ENCODE measurements at regions not wholly inside any gene's neighbourhood (a gene's known extent, or its start where the extent isn't known, plus 50 kb on each side); places are given as distances from the start of the nearest gene placed in this dataset.

- Histone ChIP-seq H3K27ac (ENCODE audit: low read depth, low read length) (no peak overlapping the region), H3K14ac (ENCODE audit: insufficient read length) (no peak overlapping the region), H3K79me1 (ENCODE audit: low read depth, low read length) (no peaks in the 10 kb centered on the region), H3K79me2 (ENCODE audit: control insufficient read depth in 1 of 2, insufficient read depth in 2 of 2, low read length in 2 of 2) (no peaks in the 10 kb centered on the region), H2AFZ (ENCODE audit: low read length) (no peak overlapping the region), H4K5ac (ENCODE audit: insufficient read length, low read depth, low read length) (no peak overlapping the region), H2BK12ac (ENCODE audit: low read depth, low read length) (no peak overlapping the region), H3K9me3 (ENCODE audit: insufficient read depth in 2 of 2, low read depth in 1 of 2, low read length in 1 of 2) (no peaks in the 10 kb centered on the region), H3K18ac (ENCODE audit: extremely low read depth, low read length) (no peak overlapping the region), H3K4me3 (ENCODE audit: extremely low read depth in 1 of 4, insufficient read depth in 2 of 4, low read depth in 3 of 4, low read length in 4 of 4) (no peak overlapping the region), H2BK15ac (ENCODE audit: low read length) (no peak overlapping the region), H3K4me1 (replicated peaks in 1 of 4; ENCODE audit: control insufficient read depth in 3 of 4, insufficient read depth in 4 of 4, low read length in 3 of 4) (no peaks in the 10 kb centered on the region), H4K20me1 (replicated peaks in 1 of 2; ENCODE audit: control insufficient read depth in 1 of 2, insufficient read depth in 2 of 2, low read length in 2 of 2) (no peaks in the 10 kb centered on the region), H4K8ac (ENCODE audit: extremely low read depth, insufficient read depth, low read length) (no peak overlapping the region), H2BK20ac (ENCODE audit: low read length) (no peak overlapping the region), H3K23ac (ENCODE audit: insufficient read length) (no peak overlapping the region), H3K36me3 (ENCODE audit: control insufficient read depth in 2 of 4, insufficient read depth in 4 of 4, low read length in 3 of 4) (no peaks in the 10 kb centered on the region), H2BK5ac (ENCODE audit: low read depth, low read length) (no peak overlapping the region), H3K4ac (replicated peaks; ENCODE audit: insufficient read length, low read depth, low read length) (no peak overlapping the region), H3K56ac (replicated peaks; ENCODE audit: insufficient read length, low read depth, low read length) (no peak overlapping the region), H2BK120ac (replicated peaks; ENCODE audit: low read depth, low read length) (no peak overlapping the region), H3K23me2 (ENCODE audit: low read depth, low read length) (no peaks in the 10 kb centered on the region), H3K27me3 (replicated peaks in 1 of 4; ENCODE audit: control insufficient read depth in 3 of 4, extremely low read depth in 1 of 4, insufficient read depth in 3 of 4, low read length in 3 of 4) (no peaks in the 10 kb centered on the region), H4K91ac (replicated peaks; ENCODE audit: insufficient read length, low read length) (no peak overlapping the region), H3K4me2 (ENCODE audit: insufficient read depth in 1 of 2, low read depth in 2 of 2, low read length in 2 of 2) (no peak overlapping the region), H2AK5ac (ENCODE audit: low read depth, low read length) (no peak overlapping the region), H3K9ac (replicated peaks in 1 of 4; ENCODE audit: extremely low read depth in 1 of 4, low read depth in 3 of 4, low read length in 3 of 4) (no peak overlapping the region)
- TF ChIP-seq ASH2L (IDR thresholded peaks at IDR 0.05; ENCODE audit: low read length) (no peak), ATF2 (IDR thresholded peaks at IDR 0.05; ENCODE audit: low read length) (no peak), MAX (IDR thresholded peaks at IDR 0.05) (no peak), RAD21 (IDR thresholded peaks at IDR 0.05 in 1 of 2, conservative IDR thresholded peaks at IDR 0.05 in 1 of 2; ENCODE audit: low read depth in 2 of 2, low read length in 2 of 2) (no peak), SIRT6 (IDR thresholded peaks at IDR 0.05; ENCODE audit: low read length) (no peak), TAF1 (IDR thresholded peaks at IDR 0.05; ENCODE audit: low read depth, low read length) (no peak), SRF (IDR thresholded peaks at IDR 0.05; ENCODE audit: low read depth, low read length) (no peak)
- WGBS, 2 experiments (ENCODE audit: extremely low coverage in 1 of 2, insufficient coverage in 1 of 2, insufficient read length in 1 of 2, insufficient replicate concordance in 2 of 2, low coverage in 1 of 2, low lambda C conversion rate in 2 of 2, missing lambda C conversion rate in 1 of 2), result 95% methylated on average over 1 of the region's 1 CpG; no CpG with 5 or more reads in 1 of the 2 experiments
- DNase-seq (ENCODE audit: low read depth in 1 of 2, low spot score in 2 of 2) (no peak), FAIRE-seq (no peak)
- ChIA-PET POLR2A (ENCODE audit: partially characterized antibody) (no interaction called here), CTCF (ENCODE audit: partially characterized antibody) (no interaction called here)
These were observed 491.8 kb downstream of the TMEM135 start for GRCh38 chr11:87529486-87529885.
